ENCODE measurements at regions not wholly inside any gene's neighbourhood (a gene's known extent, or its start where the extent isn't known, plus 50 kb on each side); places are given as distances from the start of the nearest gene placed in this dataset.

- Histone ChIP-seq H3K27ac (no peak overlapping the region), H3K4me3 (no peak overlapping the region), H3K27me3 (no peaks in the 10 kb centered on the region), H3K36me3 (replicated peaks in 1 of 2) (no peaks in the 10 kb centered on the region), H3K4me1 (replicated peaks in 1 of 2) (no peaks in the 10 kb centered on the region), H3K9me3 (replicated peaks in 1 of 3) (no peaks in the 10 kb centered on the region)
- WGBS, 4 donors = 57 to 66% (median 63%) methylated on average over 9 of the region's 9 CpGs
- no peak for DNase-seq
- TF ChIP-seq CTCF (IDR thresholded peaks at IDR 0.05) (no peak), POLR2A (IDR thresholded peaks at IDR 0.05) (no peak)
- intact Hi-C loops (cut with DNase I) = no loop called here
These were observed 58.2 kb upstream of the LRRC55 start for GRCh38 chr11:57123590-57123989.

GRCh38 chr11:57124505-57124904 lies 57.2 kb upstream of the LRRC55 start:
- 63 to 74% (median 71%) methylated on average over 7 of the region's 7 CpGs for WGBS, 4 donors
- Histone ChIP-seq H3K4me1 (replicated peaks in 1 of 2) (no peaks in the 10 kb centered on the region), H3K4me3 (no peak overlapping the region), H3K27ac (no peak overlapping the region), H3K36me3 (replicated peaks in 1 of 2) (no peaks in the 10 kb centered on the region), H3K9me3 (replicated peaks in 1 of 3) (no peaks in the 10 kb centered on the region), H3K27me3 (no peaks in the 10 kb centered on the region)
- TF ChIP-seq POLR2A (IDR thresholded peaks at IDR 0.05) (no peak), CTCF (IDR thresholded peaks at IDR 0.05) (no peak)
- DNase-seq = no peak
- intact Hi-C loops (cut with DNase I) = no loop called here

- Histone ChIP-seq H3K36me3 (replicated peaks in 1 of 2) (no peaks in the 10 kb centered on the region), H3K27me3 (no peaks in the 10 kb centered on the region), H3K4me1 (replicated peaks in 1 of 2) (no peaks in the 10 kb centered on the region), H3K4me3 (no peak overlapping the region), H3K9me3 (replicated peaks in 1 of 3) (no peaks in the 10 kb centered on the region), H3K27ac (no peak overlapping the region)
- intact Hi-C loops (cut with DNase I) = no loop called here
- 30 to 50% (median 43%) methylated on average over 4 of the region's 4 CpGs for WGBS, 4 donors
- TF ChIP-seq CTCF (IDR thresholded peaks at IDR 0.05) (no peak), POLR2A (IDR thresholded peaks at IDR 0.05) (no peak)
- no peak for DNase-seq
These were observed 56.8 kb upstream of the LRRC55 start for GRCh38 chr11:57124917-57125316.

- Histone ChIP-seq H3K4me1 (replicated peaks in 1 of 2) (no peaks in the 10 kb centered on the region), H3K27me3 (peaks cover 2% of the 10 kb centered on the region), H3K27ac (no peak overlapping the region), H3K9me3 (replicated peaks in 1 of 3) (no peaks in the 10 kb centered on the region), H3K36me3 (replicated peaks in 1 of 2) (no peaks in the 10 kb centered on the region), H3K4me3 (no peak overlapping the region)
- WGBS, 4 donors = 58 to 82% (median 75%) methylated on average over 3 of the region's 3 CpGs
- no peak for DNase-seq
- no peak for TF ChIP-seq CTCF (IDR thresholded peaks at IDR 0.05)
- no peak for TF ChIP-seq POLR2A (IDR thresholded peaks at IDR 0.05)
- intact Hi-C loops (cut with DNase I) = no loop called here
These were observed 54.9 kb upstream of the LRRC55 start for GRCh38 chr11:57126766-57127400.
